Caco-2 (cell line): ENCODE measurements at regions not wholly inside any gene's neighbourhood (a gene's known extent, or its start where the extent isn't known, plus 50 kb on each side); places are given as distances from the start of the nearest gene placed in this dataset.

Experiments
- BruUV-seq: library from RNA; stranded (reverse); fragments of 400-500 nt; replicated peaks from 2 replicates; lab custom pipeline; 2021; lab: Mats Ljungman, UMichigan
- CTCF ChIA-PET: fragments of 300-600 bp; sonication (Branson Sonifier 250); formaldehyde crosslinking; loops from one replicate; lab custom pipeline; 2022; ENCODE audit warnings: antibody characterized with exemption; lab: Charles Lee
- POLR2A ChIA-PET: fragments of 300-600 bp; sonication (Branson Sonifier 250); formaldehyde crosslinking; loops from one replicate; lab custom pipeline; 2022; ENCODE audit warnings: antibody characterized with exemption; lab: Charles Lee
- DNase-seq, 2 experiments: peaks; one replicate each; pipeline versions ENCODE4 v3.0.0 to v3.0.0-alpha.2; 2020 to 2022
- H3K27me3 ChIP-seq: replicated peaks from 2 replicates; pipeline ENCODE4 v1.6.0; 2011; ENCODE audit warnings: low read length; ENCODE audit not compliant: control insufficient read depth, insufficient read depth
- H3K36me3 ChIP-seq: 2 replicates; pipeline ENCODE4 v1.5.1; 2011; ENCODE audit warnings: low read length; ENCODE audit not compliant: control insufficient read depth, insufficient read depth
- H3K4me1 ChIP-seq: fragments of 250-450 bp; sonication (Bioruptor Pico); 2 replicates; pipeline ENCODE4 v1.5.1; 2020; ENCODE audit warnings: mild to moderate bottlenecking
- H3K4me3 ChIP-seq: 2 replicates; pipeline ENCODE4 v1.5.1; 2011; ENCODE audit warnings: low read depth, mild to moderate bottlenecking, control low read depth, low read length
- H3K9me3 ChIP-seq: fragments of 250-450 bp; sonication (Bioruptor Pico); 2 replicates; pipeline ENCODE4 v1.5.1; 2020; ENCODE audit warnings: mild to moderate bottlenecking, moderate library complexity
- H3K27ac Mint-ChIP-seq: one replicate; pipeline ENCODE4 v1.8.0; 2022; ENCODE audit warnings: mixed read lengths; ENCODE audit not compliant: unreplicated experiment
- H3K27me3 Mint-ChIP-seq: one replicate; pipeline ENCODE4 v1.8.0; 2022; ENCODE audit warnings: mixed read lengths; ENCODE audit not compliant: insufficient read depth, unreplicated experiment
- H3K36me3 Mint-ChIP-seq: one replicate; pipeline ENCODE4 v1.8.0; 2022; ENCODE audit warnings: mild to moderate bottlenecking, mixed read lengths; ENCODE audit not compliant: insufficient read depth, unreplicated experiment
- H3K4me1 Mint-ChIP-seq: one replicate; pipeline ENCODE4 v1.8.0; 2022; ENCODE audit warnings: low read depth, mixed read lengths; ENCODE audit not compliant: unreplicated experiment
- H3K4me3 Mint-ChIP-seq: one replicate; pipeline ENCODE4 v1.8.0; 2022; ENCODE audit warnings: mild to moderate bottlenecking, moderate library complexity, mixed read lengths; ENCODE audit not compliant: unreplicated experiment
- H3K9me3 Mint-ChIP-seq: one replicate; pipeline ENCODE4 v1.8.0; 2022; ENCODE audit warnings: mixed read lengths; ENCODE audit not compliant: unreplicated experiment
- intact Hi-C: fragments of 100-400 bp; cut with micrococcal nuclease; formaldehyde crosslinking; loops from one replicate; pipeline ENCODE4 v1.10.0; 2022; ENCODE audit not compliant: unreplicated experiment
- TF ChIP-seq, protein P1 (sequence below), 2 experiments: fragments of 200-600 bp in 1 of 2; IDR thresholded peaks; 1 replicate in 1 of 2; 2 replicates in 1 of 2; pipeline versions ENCODE4 v1.5.1 to v1.8.0; 2011 to 2022; ENCODE audit warnings: antibody characterized with exemption in 1 of 2, control low read depth in 1 of 2, inconsistent platforms in 1 of 2, low read depth in 1 of 2, low read length in 1 of 2, mild to moderate bottlenecking in 1 of 2, moderate library complexity in 1 of 2; ENCODE audit not compliant: insufficient read depth in 1 of 2, severe bottlenecking in 1 of 2, unreplicated experiment in 1 of 2

DNA sequence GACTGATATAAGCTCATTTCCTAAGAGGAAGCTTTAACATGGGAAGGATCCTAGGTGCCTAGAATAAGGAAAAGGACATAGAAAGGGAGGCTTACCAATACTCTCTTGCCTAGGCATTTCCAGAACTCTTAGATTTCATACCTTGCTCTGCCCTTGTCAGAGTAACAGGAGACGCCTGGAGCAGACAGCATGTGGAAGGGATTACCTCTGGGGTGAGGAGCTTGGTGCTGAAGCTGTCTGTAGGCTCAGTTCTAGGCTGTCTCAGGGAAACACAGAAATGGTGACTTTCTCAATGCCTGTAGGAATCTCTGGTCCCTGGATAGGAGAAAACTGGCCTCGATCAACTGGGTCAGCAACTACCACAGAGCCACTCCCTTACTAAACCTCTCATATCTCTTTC lies 150.0 kb downstream of the SLC4A3 start:
- H3K9me3 Mint-ChIP-seq: no peaks in the 10 kb centered on the region
- peaks cover 4% of the 10 kb centered on the region; the same call in 1 of the 2 replicates for H3K9me3 ChIP-seq
- no peak overlapping the region for H3K4me3 Mint-ChIP-seq
- H3K27me3 ChIP-seq: peaks cover 2% of the 10 kb centered on the region
- no peaks in the 10 kb centered on the region for H3K36me3 Mint-ChIP-seq
- BruUV-seq: no TSS peak
- no peaks in the 10 kb centered on the region for H3K4me1 Mint-ChIP-seq
- TF ChIP-seq, protein P1, sequence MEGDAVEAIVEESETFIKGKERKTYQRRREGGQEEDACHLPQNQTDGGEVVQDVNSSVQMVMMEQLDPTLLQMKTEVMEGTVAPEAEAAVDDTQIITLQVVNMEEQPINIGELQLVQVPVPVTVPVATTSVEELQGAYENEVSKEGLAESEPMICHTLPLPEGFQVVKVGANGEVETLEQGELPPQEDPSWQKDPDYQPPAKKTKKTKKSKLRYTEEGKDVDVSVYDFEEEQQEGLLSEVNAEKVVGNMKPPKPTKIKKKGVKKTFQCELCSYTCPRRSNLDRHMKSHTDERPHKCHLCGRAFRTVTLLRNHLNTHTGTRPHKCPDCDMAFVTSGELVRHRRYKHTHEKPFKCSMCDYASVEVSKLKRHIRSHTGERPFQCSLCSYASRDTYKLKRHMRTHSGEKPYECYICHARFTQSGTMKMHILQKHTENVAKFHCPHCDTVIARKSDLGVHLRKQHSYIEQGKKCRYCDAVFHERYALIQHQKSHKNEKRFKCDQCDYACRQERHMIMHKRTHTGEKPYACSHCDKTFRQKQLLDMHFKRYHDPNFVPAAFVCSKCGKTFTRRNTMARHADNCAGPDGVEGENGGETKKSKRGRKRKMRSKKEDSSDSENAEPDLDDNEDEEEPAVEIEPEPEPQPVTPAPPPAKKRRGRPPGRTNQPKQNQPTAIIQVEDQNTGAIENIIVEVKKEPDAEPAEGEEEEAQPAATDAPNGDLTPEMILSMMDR (IDR thresholded peaks at IDR 0.05; ENCODE audit: insufficient read depth in 1 of 2, low read depth in 1 of 2, low read length in 1 of 2, severe bottlenecking in 1 of 2, unreplicated experiment in 1 of 2): no peak
- H3K4me3 ChIP-seq: no peak overlapping the region
- no peaks in the 10 kb centered on the region for H3K4me1 ChIP-seq
- intact Hi-C loops: no loop called here
- H3K27ac Mint-ChIP-seq: no peak overlapping the region
- POLR2A ChIA-PET: no interaction called here
- no peak for DNase-seq
- no peaks in the 10 kb centered on the region for H3K36me3 ChIP-seq
- CTCF ChIA-PET: no interaction called here
- H3K27me3 Mint-ChIP-seq: peaks cover 18% of the 10 kb centered on the region

DNA sequence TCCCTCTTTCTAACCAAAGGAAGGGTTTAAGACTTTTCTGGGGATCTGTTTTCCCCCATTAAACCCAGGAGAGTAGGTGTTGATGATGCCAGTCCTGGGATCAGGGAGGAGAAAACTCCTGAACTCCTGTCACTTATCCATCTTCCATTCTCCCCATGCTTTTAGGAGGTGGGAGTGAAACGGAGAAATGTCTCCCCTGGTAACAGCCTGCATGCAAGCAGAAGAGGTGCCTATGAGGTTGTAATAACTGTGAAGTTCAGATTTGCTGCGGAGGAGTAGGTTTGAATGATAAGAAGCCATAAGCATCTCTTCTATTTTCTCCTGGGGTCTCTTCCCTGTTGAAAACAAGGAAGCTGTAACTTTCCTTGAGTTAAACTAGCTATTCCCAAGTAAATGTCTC lies 150.8 kb downstream of the SLC4A3 start:
- POLR2A ChIA-PET: no interaction called here
- Mint-ChIP-seq H3K27ac (no peak overlapping the region), H3K4me3 (no peak overlapping the region), H3K27me3 (peaks cover 18% of the 10 kb centered on the region), H3K9me3 (no peaks in the 10 kb centered on the region), H3K36me3 (no peaks in the 10 kb centered on the region), H3K4me1 (no peaks in the 10 kb centered on the region)
- no TSS peak for BruUV-seq
- TF ChIP-seq, protein P1 (IDR thresholded peaks at IDR 0.05; ENCODE audit: insufficient read depth in 1 of 2, low read depth in 1 of 2, low read length in 1 of 2, severe bottlenecking in 1 of 2, unreplicated experiment in 1 of 2): no peak
- DNase-seq: no peak
- H3K9me3 ChIP-seq: peaks cover 4% of the 10 kb centered on the region; the same call in 1 of the 2 replicates
- CTCF ChIA-PET: no interaction called here
- H3K4me1 ChIP-seq: no peaks in the 10 kb centered on the region
- H3K36me3 ChIP-seq: no peaks in the 10 kb centered on the region
- intact Hi-C loops: no loop called here
- no peaks in the 10 kb centered on the region; the same call in 1 of the 2 replicates for H3K27me3 ChIP-seq
- H3K4me3 ChIP-seq: no peak overlapping the region

DNA sequence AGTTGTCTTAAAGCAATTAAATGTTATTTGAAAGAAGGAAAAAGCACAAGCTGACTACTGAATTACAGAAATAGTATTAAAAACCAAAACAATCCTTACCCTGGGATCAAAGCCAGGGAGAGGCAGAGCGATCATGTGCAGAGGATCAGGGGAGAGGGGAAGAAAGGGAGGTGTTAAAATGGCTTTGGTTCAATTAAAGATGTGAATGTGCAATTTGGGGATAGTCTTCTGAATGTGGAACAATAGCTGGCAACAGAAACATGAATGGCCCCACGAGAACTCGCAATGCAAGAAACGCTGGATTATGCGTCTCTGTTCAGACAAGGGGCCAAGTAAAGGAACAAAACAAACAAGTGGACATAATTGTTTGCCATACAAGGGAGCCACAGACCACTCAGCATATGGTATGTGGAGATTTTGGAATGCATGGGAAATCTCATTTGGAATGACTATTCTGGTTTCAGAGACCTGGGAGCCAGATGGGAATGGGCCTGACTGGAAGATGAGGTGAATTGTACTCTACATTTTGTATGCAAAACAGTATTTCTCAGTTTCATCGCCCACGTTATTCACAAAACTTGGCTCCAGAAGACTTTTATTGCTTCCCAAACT lies 155.4 kb downstream of the SLC4A3 start:
- H3K9me3 ChIP-seq: no peaks in the 10 kb centered on the region
- Mint-ChIP-seq H3K4me1 (no peaks in the 10 kb centered on the region), H3K4me3 (no peak overlapping the region), H3K36me3 (no peaks in the 10 kb centered on the region), H3K27ac (no peak overlapping the region), H3K27me3 (peaks cover 5% of the 10 kb centered on the region), H3K9me3 (no peaks in the 10 kb centered on the region)
- ChIA-PET CTCF (no interaction called here), POLR2A (no interaction called here)
- no peaks in the 10 kb centered on the region for H3K4me1 ChIP-seq
- no TSS peak for BruUV-seq
- no peak overlapping the region for H3K4me3 ChIP-seq
- DNase-seq: no peak
- TF ChIP-seq, protein P1 (IDR thresholded peaks at IDR 0.05; ENCODE audit: insufficient read depth in 1 of 2, low read depth in 1 of 2, low read length in 1 of 2, severe bottlenecking in 1 of 2, unreplicated experiment in 1 of 2): no peak
- intact Hi-C loops: no loop called here
- H3K36me3 ChIP-seq: no peaks in the 10 kb centered on the region
- no peaks in the 10 kb centered on the region; the same call in none of the 2 replicates for H3K27me3 ChIP-seq
